IMR-90 (cell line): ENCODE measurements at regions not wholly inside any gene's neighbourhood (a gene's known extent, or its start where the extent isn't known, plus 50 kb on each side); places are given as distances from the start of the nearest gene placed in this dataset.

Experiments
- ATAC-seq: fragments of 200-7000 bp; cut with Tn5 transposase; 2 replicates; pipeline ENCODE4 v1.9.1; 2020; ENCODE audit warnings: low read depth, mild to moderate bottlenecking, moderate library complexity
- BruUV-seq: library from RNA; stranded (reverse); fragments of 400-500 nt; replicated peaks from 2 replicates; lab custom pipeline; 2021; lab: Mats Ljungman, UMichigan
- CTCF ChIA-PET: fragments of 300-600 bp; formaldehyde crosslinking; extraction: SDS; loops from one replicate; lab custom pipeline; 2021; ENCODE audit warnings: antibody characterized with exemption; lab: Yijun Ruan, JAX
- POLR2A ChIA-PET: fragments of 300-600 bp; sonication (Branson Sonifier 250); formaldehyde crosslinking; loops from one replicate; lab custom pipeline; 2022; ENCODE audit warnings: antibody characterized with exemption; ENCODE audit not compliant: unreplicated experiment; lab: Charles Lee
- DNase-seq: peaks from one replicate; pipeline ENCODE4 v3.0.0; 2013
- H2AFZ ChIP-seq: replicated peaks from 2 replicates; pipeline ENCODE3; 2013; ENCODE audit warnings: low read length, mild to moderate bottlenecking; ENCODE audit not compliant: poor library complexity
- H2AK5ac ChIP-seq: 2 replicates; pipeline ENCODE4 v1.6.1; 2013; ENCODE audit warnings: low read depth, low read length, inconsistent platforms
- H2AK9ac ChIP-seq: replicated peaks from 2 replicates; pipeline ENCODE3; 2013; ENCODE audit warnings: mild to moderate bottlenecking, low read depth, low read length, moderate library complexity; ENCODE audit not compliant: poor library complexity
- H2BK120ac ChIP-seq: 2 replicates; pipeline ENCODE4 v1.6.1; 2013; ENCODE audit warnings: low read depth, low read length, inconsistent platforms
- H2BK15ac ChIP-seq: 3 replicates; pipeline ENCODE4 v1.6.1; 2013; ENCODE audit warnings: low read depth, low read length, inconsistent platforms
- H2BK20ac ChIP-seq: 2 replicates; pipeline ENCODE4 v1.6.1; 2013; ENCODE audit warnings: low read depth, mild to moderate bottlenecking, inconsistent platforms, low read length, moderate library complexity
- H2BK5ac ChIP-seq: 2 replicates; pipeline ENCODE4 v1.6.1; 2013; ENCODE audit warnings: mild to moderate bottlenecking, low read depth, low read length, inconsistent platforms; ENCODE audit not compliant: poor library complexity, severe bottlenecking
- H3K14ac ChIP-seq: replicated peaks from 2 replicates; pipeline ENCODE4 v1.6.1; 2013; ENCODE audit warnings: low read depth, low read length, inconsistent platforms
- H3K18ac ChIP-seq: 2 replicates; pipeline ENCODE4 v1.6.1; 2013; ENCODE audit warnings: low read depth, low read length, control low read depth
- H3K23ac ChIP-seq: 2 replicates; pipeline ENCODE4 v1.6.1; 2013; ENCODE audit warnings: low read depth, low read length, inconsistent platforms
- H3K27ac ChIP-seq: 2 replicates; pipeline ENCODE4 v1.5.1; 2013; ENCODE audit warnings: mild to moderate bottlenecking, control low read depth, low read length; ENCODE audit not compliant: insufficient read depth
- H3K27me3 ChIP-seq: 2 replicates; pipeline ENCODE4 v1.6.1; 2013; ENCODE audit warnings: low read length; ENCODE audit not compliant: control insufficient read depth, insufficient read depth
- H3K36me3 ChIP-seq: 2 replicates; pipeline ENCODE4 v1.6.1; 2013; ENCODE audit warnings: low read length, mixed read lengths; ENCODE audit not compliant: control insufficient read depth, insufficient read depth
- H3K4ac ChIP-seq: 2 replicates; pipeline ENCODE4 v1.6.1; 2013; ENCODE audit warnings: low read depth, low read length, inconsistent platforms
- H3K4me1 ChIP-seq: 2 replicates; pipeline ENCODE4 v1.6.1; 2013; ENCODE audit warnings: low read length, mixed read lengths; ENCODE audit not compliant: control insufficient read depth, insufficient read depth
- H3K4me2 ChIP-seq: 2 replicates; pipeline ENCODE4 v1.6.1; 2013; ENCODE audit warnings: low read depth, mild to moderate bottlenecking, control low read depth, low read length, moderate library complexity
- H3K4me3 ChIP-seq: 2 replicates; pipeline ENCODE4 v1.5.1; 2013; ENCODE audit warnings: low read depth, mild to moderate bottlenecking, control low read depth, low read length, moderate library complexity; ENCODE audit not compliant: insufficient read depth
- H3K56ac ChIP-seq: 2 replicates; pipeline ENCODE4 v1.6.1; 2013; ENCODE audit warnings: low read length, inconsistent platforms; ENCODE audit not compliant: insufficient read depth; ENCODE audit errors: extremely low read depth
- H3K79me1 ChIP-seq, 2 experiments: 2 replicates each; pipeline ENCODE4 v1.6.1; 2013; ENCODE audit warnings: low read length in 2 of 2, inconsistent platforms in 1 of 2, low read depth in 1 of 2
- H3K9ac ChIP-seq: 2 replicates; pipeline ENCODE4 v1.6.1; 2013; ENCODE audit warnings: low read depth, low read length, control low read depth
- H3K9me1 ChIP-seq: 2 replicates; pipeline ENCODE4 v1.6.1; 2013; ENCODE audit warnings: low read length, inconsistent platforms; ENCODE audit not compliant: insufficient read depth
- H3K9me3 ChIP-seq: 2 replicates; pipeline ENCODE4 v1.6.1; 2013; ENCODE audit warnings: low read length; ENCODE audit not compliant: control insufficient read depth, insufficient read depth
- H4K20me1 ChIP-seq: 2 replicates; pipeline ENCODE4 v1.6.1; 2013; ENCODE audit warnings: low read length, inconsistent platforms; ENCODE audit not compliant: insufficient read depth
- H4K5ac ChIP-seq: 2 replicates; pipeline ENCODE4 v1.6.1; 2013; ENCODE audit warnings: mild to moderate bottlenecking, low read depth, low read length, control low read depth
- H4K8ac ChIP-seq, 2 experiments: 2 replicates each; pipeline ENCODE4 v1.6.1; 2013; ENCODE audit warnings: low read depth in 2 of 2, low read length in 2 of 2, control low read depth in 1 of 2, inconsistent platforms in 1 of 2
- H4K91ac ChIP-seq: 2 replicates; pipeline ENCODE4 v1.6.1; 2013; ENCODE audit warnings: low read depth, low read length, inconsistent platforms; ENCODE audit not compliant: insufficient read depth
- CTCF ChIP-seq: conservative IDR thresholded peaks from 2 replicates; pipeline ENCODE4 v1.5.1; 2012; ENCODE audit warnings: mild to moderate bottlenecking, low read depth, low read length, improper control_type of control experiment
- ELK1 ChIP-seq: fragments of 150-350 bp; IDR thresholded peaks from 2 replicates; pipeline ENCODE4 v1.6.1; 2016; ENCODE audit warnings: low read depth, mild to moderate bottlenecking, low read length, moderate library complexity, borderline replicate concordance
- NFE2L2 ChIP-seq: fragments of 150-350 bp; IDR thresholded peaks from 2 replicates; pipeline ENCODE4 v1.6.1; 2016; ENCODE audit warnings: low read depth, mild to moderate bottlenecking, low read length
- WGBS, 2 experiments: methylation state at CpG; one replicate each; pipeline versions ENCODE4 v1.1.5 to v1.1.7; 2013; ENCODE audit warnings: missing lambda C conversion rate in 2 of 2; ENCODE audit not compliant: insufficient read length in 1 of 2; ENCODE audit errors: extremely low coverage in 2 of 2; 5-methylcytosine and 5-hydroxymethylcytosine counted together
- dilution Hi-C: fragments of 300-500 bp; cut with HindIII; formaldehyde crosslinking; loops from one replicate; pipeline ENCODE4 v1.14.3; 2018; ENCODE audit warnings: low sequenced_read_pairs; ENCODE audit not compliant: unreplicated experiment
- in situ Hi-C: fragments of 300-500 bp; cut with MboI; formaldehyde crosslinking; loops from 3 replicates; pipeline ENCODE4 v1.14.3; 2019; ENCODE audit warnings: low sequenced_read_pairs, inconsistent platforms, mixed read lengths
- intact Hi-C: fragments of 100-400 bp; cut with micrococcal nuclease; formaldehyde crosslinking; loops from 2 replicates; pipeline ENCODE4 v1.10.0; 2022

GRCh38 chr2:239539083-239539775, 138.4 kb upstream of the HDAC4 start:
- BruUV-seq = no TSS peak
- Histone ChIP-seq H4K91ac (no peak overlapping the region), H3K4me2 (no peak overlapping the region), H2BK5ac (no peak overlapping the region), H3K27ac (no peak overlapping the region), H2AFZ (no peak overlapping the region), H3K9ac (no peak overlapping the region), H3K14ac (no peak overlapping the region), H3K9me3 (peaks cover 20% of the 10 kb centered on the region), H4K20me1 (no peaks in the 10 kb centered on the region), H4K8ac (no peak overlapping the region), H3K4ac (no peak overlapping the region), H3K23ac (no peak overlapping the region), H2BK15ac (no peak overlapping the region), H3K27me3 (no peaks in the 10 kb centered on the region), H2BK120ac (no peak overlapping the region), H3K4me1 (no peaks in the 10 kb centered on the region), H2AK5ac (no peak overlapping the region), H2BK20ac (no peak overlapping the region), H3K56ac (no peak overlapping the region), H3K4me3 (no peak overlapping the region), H3K79me1 (no peaks in the 10 kb centered on the region), H3K36me3 (no peaks in the 10 kb centered on the region), H2AK9ac (no peak overlapping the region), H3K18ac (no peak overlapping the region), H4K5ac (no peak overlapping the region), H3K9me1 (no peaks in the 10 kb centered on the region)
- POLR2A ChIA-PET = no interaction called here
- CTCF ChIA-PET = no interaction called here
- TF ChIP-seq CTCF (no peak), ELK1 (no peak), NFE2L2 (no peak)
- dilution Hi-C loops (no loop called here), in situ Hi-C loops (no loop called here), intact Hi-C loops (no loop called here)
- ATAC-seq (no peak), DNase-seq (no peak)
- WGBS, 2 experiments = 60% methylated on average over 2 of the region's 7 CpGs; no CpG with 5 or more reads in 1 of the 2 experiments
